RWPE2 (cell line): ENCODE measurements at regions not wholly inside any gene's neighbourhood (a gene's known extent, or its start where the extent isn't known, plus 50 kb on each side); places are given as distances from the start of the nearest gene placed in this dataset.

Source experiments
- ATAC-seq: fragments of 200-7000 bp; cut with Tn5 transposase; 3 replicates; pipeline ENCODE4 v1.9.1; 2021; ENCODE audit warnings: low read depth
- DNase-seq: peaks from one replicate; pipeline ENCODE4 v3.0.0-alpha.2; 2020; ENCODE audit warnings: low spot score
- H3K27ac ChIP-seq: fragments of 450-650 bp; 2 replicates; pipeline ENCODE4 v1.5.1; 2017; ENCODE audit warnings: mild to moderate bottlenecking; ENCODE audit not compliant: poor library complexity, severe bottlenecking
- H3K27me3 ChIP-seq: fragments of 250-450 bp; sonication (Bioruptor Pico); 2 replicates; pipeline ENCODE4 v1.5.1; 2021; ENCODE audit warnings: mild to moderate bottlenecking, moderate library complexity; ENCODE audit not compliant: insufficient read depth, poor library complexity, severe bottlenecking
- H3K36me3 ChIP-seq: fragments of 250-450 bp; sonication (Bioruptor Pico); 2 replicates; pipeline ENCODE4 v1.5.1; 2020; ENCODE audit warnings: low read depth, mild to moderate bottlenecking, moderate library complexity
- H3K4me1 ChIP-seq: fragments of 250-450 bp; sonication (Bioruptor Pico); 2 replicates; pipeline ENCODE4 v1.5.1; 2021; ENCODE audit warnings: mild to moderate bottlenecking, moderate library complexity; ENCODE audit not compliant: insufficient read depth, poor library complexity, severe bottlenecking
- H3K4me3 ChIP-seq: fragments of 250-450 bp; sonication (Bioruptor Pico); 2 replicates; pipeline ENCODE4 v1.5.1; 2021; ENCODE audit warnings: mild to moderate bottlenecking, moderate library complexity; ENCODE audit not compliant: severe bottlenecking
- H3K9me3 ChIP-seq: fragments of 250-450 bp; sonication (Bioruptor Pico); 2 replicates; pipeline ENCODE4 v1.5.1; 2021; ENCODE audit warnings: mild to moderate bottlenecking, moderate library complexity; ENCODE audit not compliant: severe bottlenecking
- CTCF ChIP-seq: fragments of 450-650 bp; IDR thresholded peaks from one replicate; pipeline ENCODE4 v1.5.1; 2017; ENCODE audit warnings: mild to moderate bottlenecking, moderate library complexity; ENCODE audit not compliant: poor library complexity, severe bottlenecking

GRCh38 chr2:52775674-52776073 is 991.9 kb upstream of the CHAC2 start:
- Histone ChIP-seq H3K27ac (no peak overlapping the region), H3K4me1 (no peaks in the 10 kb centered on the region), H3K27me3 (no peaks in the 10 kb centered on the region), H3K9me3 (no peaks in the 10 kb centered on the region), H3K36me3 (no peaks in the 10 kb centered on the region), H3K4me3 (no peak overlapping the region)
- TF ChIP-seq CTCF = no peak
- DNase-seq (no peak), ATAC-seq (no peak)

DNA sequence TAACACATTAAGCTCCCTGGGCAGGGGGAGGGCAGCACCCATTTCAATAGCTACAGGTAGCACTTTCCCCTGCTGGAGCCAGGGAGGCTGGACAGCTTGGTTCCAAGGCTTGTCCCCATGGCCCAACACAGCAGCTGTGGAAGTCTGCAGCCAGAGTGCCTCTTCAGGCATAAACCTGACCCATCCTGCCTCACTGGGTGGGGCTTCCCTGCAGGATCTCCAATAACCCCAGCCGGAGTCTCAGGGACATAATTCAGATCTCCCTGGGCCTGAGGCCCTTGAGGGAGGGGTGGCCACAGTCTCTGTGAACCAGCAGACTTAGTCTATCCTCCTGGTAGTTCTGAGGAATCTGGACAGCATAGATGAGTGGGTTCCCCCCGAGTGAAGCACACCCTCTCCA is 1001.9 kb upstream of the CHAC2 start:
- DNase-seq (no peak), ATAC-seq (no peak)
- no peak for TF ChIP-seq CTCF
- Histone ChIP-seq H3K4me3 (no peak overlapping the region), H3K4me1 (no peaks in the 10 kb centered on the region), H3K36me3 (no peaks in the 10 kb centered on the region), H3K9me3 (no peaks in the 10 kb centered on the region), H3K27me3 (no peaks in the 10 kb centered on the region), H3K27ac (no peak overlapping the region)

GRCh38 chr2:52749764-52750163 is 1017.8 kb upstream of the CHAC2 start:
- Histone ChIP-seq H3K9me3 (no peaks in the 10 kb centered on the region), H3K36me3 (no peaks in the 10 kb centered on the region), H3K27ac (no peak overlapping the region), H3K27me3 (no peaks in the 10 kb centered on the region), H3K4me3 (no peak overlapping the region), H3K4me1 (no peaks in the 10 kb centered on the region)
- no peak for ATAC-seq
- TF ChIP-seq CTCF = no peak
- DNase-seq = no peak

DNA sequence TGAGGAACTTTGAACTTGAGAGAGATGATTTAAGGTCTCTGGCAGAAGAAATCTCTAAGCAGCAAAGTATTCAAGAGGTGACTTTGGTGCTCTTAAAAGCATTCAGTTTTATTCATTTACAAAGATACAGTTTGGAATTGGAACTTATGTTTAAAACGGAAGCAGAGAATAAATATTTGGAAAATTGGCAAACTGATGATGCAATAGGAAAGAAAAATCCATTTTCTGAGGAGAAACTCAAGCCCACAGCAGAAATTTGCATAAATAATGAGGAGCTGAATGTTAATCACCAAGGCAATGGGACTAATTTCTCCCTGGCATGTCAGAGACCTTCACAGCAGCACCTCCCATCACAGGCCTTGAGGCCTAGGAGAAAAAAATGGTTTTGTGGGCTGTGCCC is 1022.5 kb upstream of the CHAC2 start:
- H3K9me3 ChIP-seq = no peaks in the 10 kb centered on the region
- no peak for TF ChIP-seq CTCF
- no peak overlapping the region for H3K27ac ChIP-seq
- no peak for ATAC-seq
- no peaks in the 10 kb centered on the region for H3K36me3 ChIP-seq
- H3K4me1 ChIP-seq = no peaks in the 10 kb centered on the region
- H3K27me3 ChIP-seq = no peaks in the 10 kb centered on the region
- H3K4me3 ChIP-seq = no peak overlapping the region
- DNase-seq = no peak

DNA sequence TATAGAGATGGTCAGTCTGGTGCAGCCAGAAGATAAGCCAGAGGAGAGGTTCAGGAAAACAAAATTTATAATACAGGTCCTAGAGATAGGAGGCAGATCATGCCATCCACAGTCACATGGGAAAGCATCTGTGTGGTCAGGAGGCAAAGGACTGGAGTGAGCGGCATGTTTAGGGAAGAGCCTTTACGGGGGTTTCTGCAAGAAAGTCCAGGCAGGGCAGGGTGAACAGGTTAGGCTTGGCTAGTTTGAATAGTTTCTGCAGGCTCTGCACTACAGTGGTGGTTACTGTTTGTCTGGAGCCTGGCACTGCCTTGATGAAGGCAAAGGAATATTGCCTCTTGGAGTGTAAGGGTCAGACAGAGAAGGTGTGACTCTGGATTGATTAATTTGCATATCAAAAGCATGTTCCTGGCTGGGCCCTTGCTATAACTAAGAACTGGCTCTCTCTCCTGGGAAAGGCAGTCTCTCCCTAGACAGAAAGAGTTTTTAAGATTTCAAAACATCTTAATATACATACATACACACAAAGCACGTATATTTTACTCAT is 1034.7 kb upstream of the CHAC2 start:
- no peak for DNase-seq
- no peaks in the 10 kb centered on the region for H3K27me3 ChIP-seq
- no peaks in the 10 kb centered on the region for H3K36me3 ChIP-seq
- no peaks in the 10 kb centered on the region for H3K4me1 ChIP-seq
- no peak overlapping the region for H3K4me3 ChIP-seq
- ATAC-seq = no peak
- TF ChIP-seq CTCF = no peak
- no peak overlapping the region for H3K27ac ChIP-seq
- no peaks in the 10 kb centered on the region for H3K9me3 ChIP-seq
